Neutrophil (primary cell): ENCODE measurements at regions not wholly inside any gene's neighbourhood (a gene's known extent, or its start where the extent isn't known, plus 50 kb on each side); places are given as distances from the start of the nearest gene placed in this dataset.
"Not testable (repeated sequence)": the region's sequence is repeated elsewhere in the genome, so short reads cannot be mapped to it uniquely, and the experiment has no call there.

Source experiments
- H3K27ac ChIP-seq: fragments of 200-600 bp; sonication (generic); 2 replicates; pipeline ENCODE4 v1.5.1; 2016; ENCODE audit warnings: mild to moderate bottlenecking, moderate library complexity
- H3K27me3 ChIP-seq: fragments of 200-600 bp; sonication (generic); 2 replicates; pipeline ENCODE4 v1.6.0; 2016; ENCODE audit warnings: mild to moderate bottlenecking
- H3K36me3 ChIP-seq: fragments of 200-600 bp; sonication (generic); 2 replicates; pipeline ENCODE4 v1.5.1; 2017
- H3K4me1 ChIP-seq, 2 experiments: fragments of 200-600 bp in 1 of 2; sonication (generic) in 1 of 2; 1 replicate in 1 of 2; 2 replicates in 1 of 2; pipeline versions ENCODE4 v1.5.1 to v1.6.1; 2013 to 2016; ENCODE audit warnings: low read depth in 1 of 2, low read length in 1 of 2, mild to moderate bottlenecking in 1 of 2, moderate library complexity in 1 of 2; ENCODE audit not compliant: control insufficient read depth in 1 of 2, insufficient read depth in 1 of 2
- H3K4me3 ChIP-seq, 2 experiments: fragments of 200-600 bp in 1 of 2; sonication (generic) in 1 of 2; 1 replicate in 1 of 2; 2 replicates in 1 of 2; pipeline ENCODE4 v1.5.1; 2013 to 2016; ENCODE audit warnings: low read depth in 1 of 2, low read length in 1 of 2, mild to moderate bottlenecking in 1 of 2, moderate library complexity in 1 of 2
- H3K9me3 ChIP-seq: fragments of 200-600 bp; sonication (generic); 2 replicates; pipeline ENCODE4 v1.5.1; 2016
- TF ChIP-seq, protein P1 (sequence below): fragments of 200-600 bp; sonication (generic); IDR thresholded peaks from 2 replicates; pipeline ENCODE4 v1.5.1; 2016; ENCODE audit warnings: antibody characterized with exemption

DNA sequence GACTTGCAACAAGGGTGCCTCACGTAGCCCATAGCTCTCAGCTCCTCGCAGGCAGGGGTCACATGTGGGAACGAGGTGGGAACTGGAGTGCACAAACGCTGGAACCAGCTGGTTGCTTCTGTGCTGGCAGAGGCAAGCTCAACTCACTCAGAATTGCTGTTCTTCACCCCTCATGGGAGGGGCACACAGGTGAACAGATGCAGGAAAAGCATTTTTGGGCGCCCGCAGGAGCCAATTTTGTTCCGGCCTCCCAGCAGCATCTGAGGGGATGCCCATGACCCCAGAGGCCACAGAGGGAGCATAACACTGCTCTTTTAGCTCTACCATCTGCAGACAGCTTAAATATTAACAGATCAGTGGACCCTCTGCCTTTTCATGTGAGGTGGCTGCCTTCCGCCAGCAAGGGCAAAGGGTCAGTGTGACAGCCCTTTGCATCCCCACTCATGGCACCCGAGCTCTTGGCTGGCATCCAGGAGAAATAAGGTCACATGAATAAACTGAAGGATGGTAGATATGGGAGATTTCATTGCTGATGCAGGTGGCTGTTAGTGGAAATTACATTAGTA is 196.2 kb downstream of the SLCO4C1 start:
- Histone ChIP-seq H3K36me3 (no peaks in the 10 kb centered on the region), H3K9me3 (no peaks in the 10 kb centered on the region)
- TF ChIP-seq, protein P1, sequence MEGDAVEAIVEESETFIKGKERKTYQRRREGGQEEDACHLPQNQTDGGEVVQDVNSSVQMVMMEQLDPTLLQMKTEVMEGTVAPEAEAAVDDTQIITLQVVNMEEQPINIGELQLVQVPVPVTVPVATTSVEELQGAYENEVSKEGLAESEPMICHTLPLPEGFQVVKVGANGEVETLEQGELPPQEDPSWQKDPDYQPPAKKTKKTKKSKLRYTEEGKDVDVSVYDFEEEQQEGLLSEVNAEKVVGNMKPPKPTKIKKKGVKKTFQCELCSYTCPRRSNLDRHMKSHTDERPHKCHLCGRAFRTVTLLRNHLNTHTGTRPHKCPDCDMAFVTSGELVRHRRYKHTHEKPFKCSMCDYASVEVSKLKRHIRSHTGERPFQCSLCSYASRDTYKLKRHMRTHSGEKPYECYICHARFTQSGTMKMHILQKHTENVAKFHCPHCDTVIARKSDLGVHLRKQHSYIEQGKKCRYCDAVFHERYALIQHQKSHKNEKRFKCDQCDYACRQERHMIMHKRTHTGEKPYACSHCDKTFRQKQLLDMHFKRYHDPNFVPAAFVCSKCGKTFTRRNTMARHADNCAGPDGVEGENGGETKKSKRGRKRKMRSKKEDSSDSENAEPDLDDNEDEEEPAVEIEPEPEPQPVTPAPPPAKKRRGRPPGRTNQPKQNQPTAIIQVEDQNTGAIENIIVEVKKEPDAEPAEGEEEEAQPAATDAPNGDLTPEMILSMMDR = no peak

DNA sequence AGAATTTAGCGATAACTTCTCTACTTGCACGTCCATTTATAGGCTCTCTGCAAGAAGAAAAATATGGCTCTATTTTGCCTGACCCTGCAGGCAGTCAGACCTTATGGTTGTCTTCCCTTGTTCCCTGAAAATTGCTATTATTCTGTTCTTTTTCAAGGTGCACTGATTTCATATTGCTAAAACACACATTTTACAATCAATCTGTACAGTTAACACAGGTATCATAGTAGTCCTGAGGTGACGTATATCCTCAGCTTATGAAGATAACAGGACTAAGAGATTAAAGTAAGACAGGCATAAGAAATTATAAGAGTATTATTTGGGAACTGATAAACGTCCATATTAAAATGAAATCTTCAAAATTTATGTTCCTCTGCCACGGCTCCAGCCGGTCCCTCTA is 197.0 kb downstream of the SLCO4C1 start:
- not testable (repeated sequence) for H3K27ac ChIP-seq, H3K4me1 ChIP-seq, H3K36me3 ChIP-seq, H3K9me3 ChIP-seq, H3K4me3 ChIP-seq, H3K27me3 ChIP-seq

More for the DNA sequence above, 196.2 kb downstream of the SLCO4C1 start:
- Histone ChIP-seq H3K27me3 (no peaks in the 10 kb centered on the region), H3K4me3 (no peak overlapping the region), H3K27ac (no peak overlapping the region), H3K4me1 (no peaks in the 10 kb centered on the region)

DNA sequence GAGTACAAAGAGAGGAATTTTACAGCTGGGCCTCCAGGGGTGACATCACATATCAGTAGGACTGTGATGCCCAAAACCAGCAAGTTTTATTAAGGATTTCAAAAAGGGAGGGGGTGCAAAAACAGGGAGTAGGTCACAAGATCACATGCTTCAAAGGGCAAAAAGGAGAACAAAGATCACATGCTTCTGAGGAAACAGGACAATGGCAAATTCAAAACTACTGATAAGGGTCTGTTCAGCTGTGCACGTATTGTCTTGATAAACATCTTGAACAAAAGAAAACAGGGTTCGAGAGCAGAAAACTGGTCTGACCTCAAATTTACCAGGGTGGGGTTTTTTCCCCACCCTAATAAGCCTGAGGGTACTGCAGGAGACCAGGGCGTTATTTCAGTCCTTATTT is 197.5 kb downstream of the SLCO4C1 start:
- not testable (repeated sequence) for H3K9me3 ChIP-seq, H3K27me3 ChIP-seq, H3K36me3 ChIP-seq, H3K4me1 ChIP-seq, H3K27ac ChIP-seq, H3K4me3 ChIP-seq

- H3K36me3 ChIP-seq = no peaks in the 10 kb centered on the region
- no peak overlapping the region for H3K4me3 ChIP-seq
- no peaks in the 10 kb centered on the region for H3K27me3 ChIP-seq
- H3K4me1 ChIP-seq = no peaks in the 10 kb centered on the region
- no peaks in the 10 kb centered on the region for H3K9me3 ChIP-seq
- TF ChIP-seq, protein P1 = no peak
- H3K27ac ChIP-seq = no peak overlapping the region
Observed at GRCh38 chr5:102090770-102091169, 205.3 kb downstream of the SLCO4C1 start.

GRCh38 chr5:102089883-102090282 is 206.2 kb downstream of the SLCO4C1 start:
- H3K27me3 ChIP-seq = no peaks in the 10 kb centered on the region

GRCh38 chr5:102087906-102088305 is 208.2 kb downstream of the SLCO4C1 start:
- TF ChIP-seq, protein P1 = no peak
- Histone ChIP-seq H3K27ac (no peak overlapping the region), H3K36me3 (no peaks in the 10 kb centered on the region), H3K27me3 (no peaks in the 10 kb centered on the region), H3K4me1 (no peaks in the 10 kb centered on the region), H3K4me3 (no peak overlapping the region), H3K9me3 (no peaks in the 10 kb centered on the region)

More at GRCh38 chr5:102089883-102090282, 206.2 kb downstream of the SLCO4C1 start:
- H3K36me3 ChIP-seq = no peaks in the 10 kb centered on the region
- H3K4me3 ChIP-seq = no peak overlapping the region
- no peaks in the 10 kb centered on the region for H3K4me1 ChIP-seq
- no peaks in the 10 kb centered on the region for H3K9me3 ChIP-seq
- TF ChIP-seq, protein P1 = no peak
- no peak overlapping the region for H3K27ac ChIP-seq

DNA sequence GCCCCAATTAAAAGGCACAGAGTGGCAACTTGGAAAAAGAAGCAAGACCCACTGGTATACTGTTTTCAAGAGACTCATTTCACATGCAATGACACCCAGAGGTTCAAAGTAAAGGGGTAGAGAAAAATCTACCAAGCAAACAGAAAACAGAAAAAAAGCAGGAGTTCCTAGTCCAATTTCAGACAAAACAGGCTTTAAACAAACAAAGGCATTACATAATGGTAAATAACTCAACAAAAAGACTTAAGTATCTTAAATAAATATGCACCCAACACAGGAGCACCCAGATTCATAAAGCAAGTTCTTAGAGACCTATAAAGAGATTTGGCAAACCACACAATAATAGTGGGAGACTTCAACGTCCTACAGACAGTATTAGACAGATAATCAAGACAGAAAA is 215.8 kb downstream of the SLCO4C1 start:
- no peaks in the 10 kb centered on the region for H3K36me3 ChIP-seq
- H3K4me1 ChIP-seq = no peaks in the 10 kb centered on the region
- TF ChIP-seq, protein P1 = no peak
- no peaks in the 10 kb centered on the region for H3K27me3 ChIP-seq
- no peak overlapping the region for H3K4me3 ChIP-seq
- H3K9me3 ChIP-seq = no peaks in the 10 kb centered on the region
- no peak overlapping the region for H3K27ac ChIP-seq
